HEK293 (cell line): ENCODE measurements at regions not wholly inside any gene's neighbourhood (a gene's known extent, or its start where the extent isn't known, plus 50 kb on each side); places are given as distances from the start of the nearest gene placed in this dataset.

Experiments
- CTCF ChIA-PET: fragments of 350-600 bp; formaldehyde crosslinking; extraction: SDS; loops from one replicate; lab custom pipeline; 2021; ENCODE audit warnings: antibody characterized with exemption; lab: Yijun Ruan, JAX
- POLR2A ChIA-PET: fragments of 300-600 bp; formaldehyde crosslinking; extraction: SDS; loops from one replicate; lab custom pipeline; 2020; ENCODE audit warnings: antibody characterized with exemption, inconsistent platforms; lab: Yijun Ruan, JAX
- H3K27ac ChIP-seq: fragments of 200-500 bp; sonication (Bioruptor generic); 2 replicates; pipeline ENCODE4 v1.5.1; 2014; ENCODE audit warnings: low read depth, low read length, control low read depth, inconsistent platforms; ENCODE audit errors: extremely low read depth
- H3K36me3 ChIP-seq, 2 experiments: fragments of 200-500 bp in 1 of 2; sonication (Bioruptor generic) in 1 of 2; 1 replicate in 1 of 2; 2 replicates in 1 of 2; pipeline ENCODE4 v1.5.1; 2014 to 2017; ENCODE audit warnings: inconsistent platforms in 2 of 2, low read length in 2 of 2; ENCODE audit not compliant: control insufficient read depth in 2 of 2, insufficient read depth in 1 of 2
- H3K4me1 ChIP-seq: fragments of 200-500 bp; sonication (Bioruptor generic); 2 replicates; pipeline ENCODE4 v1.5.1; 2014; ENCODE audit warnings: mild to moderate bottlenecking, low read length, inconsistent platforms; ENCODE audit not compliant: control insufficient read depth, insufficient read depth
- H3K4me3 ChIP-seq: 2 replicates; pipeline ENCODE4 v1.5.1; 2011; ENCODE audit warnings: low read depth, mild to moderate bottlenecking, control low read depth, low read length, moderate library complexity
- H3K9me3 ChIP-seq: fragments of 200-500 bp; sonication (Bioruptor generic); 2 replicates; pipeline ENCODE4 v1.5.1; 2014; ENCODE audit warnings: low read depth, low read length, inconsistent platforms; ENCODE audit not compliant: control insufficient read depth, insufficient read depth
- BCL11A ChIP-seq: fragments of 450-650 bp; formaldehyde crosslinking; IDR thresholded peaks from 2 replicates; pipeline ENCODE4 v1.5.1; 2016; ENCODE audit warnings: low read depth, missing biosample characterization, missing genetic modification characterization
- BCL11B ChIP-seq: fragments of 450-650 bp; formaldehyde crosslinking; IDR thresholded peaks from 2 replicates; pipeline ENCODE4 v1.5.1; 2016; ENCODE audit warnings: low read depth, missing biosample characterization, missing genetic modification characterization
- IKZF3 ChIP-seq: fragments of 450-650 bp; IDR thresholded peaks from 2 replicates; pipeline ENCODE4 v1.5.0; 2018; ENCODE audit warnings: missing biosample characterization, mild to moderate bottlenecking, missing genetic modification characterization, moderate library complexity
- KLF1 ChIP-seq: fragments of 450-650 bp; formaldehyde crosslinking; IDR thresholded peaks from 2 replicates; pipeline ENCODE4 v1.5.1; 2016; ENCODE audit warnings: missing biosample characterization, missing genetic modification characterization
- REPIN1 ChIP-seq: fragments of 450-650 bp; formaldehyde crosslinking; IDR thresholded peaks from 2 replicates; pipeline ENCODE4 v1.5.1; 2017; ENCODE audit warnings: missing biosample characterization, missing genetic modification characterization, low read depth
- ZBTB21 ChIP-seq: fragments of 450-650 bp; formaldehyde crosslinking; IDR thresholded peaks from 2 replicates; pipeline ENCODE4 v1.5.1; 2017; ENCODE audit warnings: missing biosample characterization, missing genetic modification characterization
- ZBTB49 ChIP-seq: fragments of 450-650 bp; formaldehyde crosslinking; IDR thresholded peaks from 2 replicates; pipeline ENCODE4 v1.5.1; 2016; ENCODE audit warnings: missing biosample characterization, missing genetic modification characterization, low read depth
- ZNF10 ChIP-seq: fragments of 450-650 bp; formaldehyde crosslinking; IDR thresholded peaks from 2 replicates; pipeline ENCODE4 v1.5.1; 2017; ENCODE audit warnings: missing biosample characterization, missing genetic modification characterization
- ZNF132 ChIP-seq: fragments of 450-650 bp; formaldehyde crosslinking; IDR thresholded peaks from 2 replicates; pipeline ENCODE4 v1.5.1; 2017; ENCODE audit warnings: missing biosample characterization, missing genetic modification characterization, borderline replicate concordance
- ZNF202 ChIP-seq: fragments of 450-650 bp; formaldehyde crosslinking; IDR thresholded peaks from 2 replicates; pipeline ENCODE4 v1.5.1; 2016; ENCODE audit warnings: missing biosample characterization, missing genetic modification characterization, borderline replicate concordance
- ZNF23 ChIP-seq: fragments of 450-650 bp; formaldehyde crosslinking; IDR thresholded peaks from 2 replicates; pipeline ENCODE4 v1.5.1; 2016; ENCODE audit warnings: missing biosample characterization, missing genetic modification characterization, borderline replicate concordance
- ZNF26 ChIP-seq: fragments of 450-650 bp; formaldehyde crosslinking; IDR thresholded peaks from 2 replicates; pipeline ENCODE4 v1.5.1; 2016; ENCODE audit warnings: missing biosample characterization, missing genetic modification characterization
- ZNF350 ChIP-seq: fragments of 450-650 bp; formaldehyde crosslinking; IDR thresholded peaks from 2 replicates; pipeline ENCODE4 v1.5.0; 2017; ENCODE audit warnings: missing biosample characterization, mild to moderate bottlenecking, missing genetic modification characterization
- ZNF366 ChIP-seq: fragments of 450-650 bp; formaldehyde crosslinking; conservative IDR thresholded peaks from 2 replicates; pipeline ENCODE4 v1.5.1; 2016; ENCODE audit warnings: missing biosample characterization, missing genetic modification characterization
- ZNF37A ChIP-seq: fragments of 450-650 bp; IDR thresholded peaks from 2 replicates; pipeline ENCODE4 v1.5.1; 2018; ENCODE audit warnings: missing biosample characterization, missing genetic modification characterization
- ZNF394 ChIP-seq: fragments of 450-650 bp; formaldehyde crosslinking; IDR thresholded peaks from 2 replicates; pipeline ENCODE4 v1.5.1; 2016; ENCODE audit warnings: missing biosample characterization, missing genetic modification characterization, mild to moderate bottlenecking, moderate library complexity, borderline replicate concordance
- ZNF433 ChIP-seq: fragments of 450-650 bp; formaldehyde crosslinking; IDR thresholded peaks from 2 replicates; pipeline ENCODE4 v1.5.1; 2016; ENCODE audit warnings: missing biosample characterization, missing genetic modification characterization, low read depth
- ZNF510 ChIP-seq: fragments of 450-650 bp; formaldehyde crosslinking; IDR thresholded peaks from 2 replicates; pipeline ENCODE4 v1.5.1; 2018; ENCODE audit warnings: mild to moderate bottlenecking, missing genetic modification characterization, missing biosample characterization; ENCODE audit not compliant: insufficient replicate concordance
- ZNF560 ChIP-seq: fragments of 450-650 bp; formaldehyde crosslinking; IDR thresholded peaks from 2 replicates; pipeline ENCODE4 v1.5.1; 2017; ENCODE audit warnings: missing biosample characterization, missing genetic modification characterization, borderline replicate concordance
- ZNF571 ChIP-seq: fragments of 450-650 bp; formaldehyde crosslinking; IDR thresholded peaks from 2 replicates; pipeline ENCODE4 v1.5.0; 2017; ENCODE audit warnings: missing biosample characterization, missing genetic modification characterization
- ZNF626 ChIP-seq: fragments of 450-650 bp; sonication (Bioruptor Pico); formaldehyde crosslinking; IDR thresholded peaks from 2 replicates; pipeline ENCODE4 v1.5.1; 2018; ENCODE audit warnings: missing biosample characterization, missing genetic modification characterization, inconsistent platforms
- ZNF629 ChIP-seq: fragments of 450-650 bp; formaldehyde crosslinking; IDR thresholded peaks from 2 replicates; pipeline ENCODE4 v1.5.1; 2017; ENCODE audit warnings: missing biosample characterization, missing genetic modification characterization
- TF ChIP-seq, protein P1 (sequence below): fragments of 450-650 bp; formaldehyde crosslinking; IDR thresholded peaks from 2 replicates; pipeline ENCODE4 v1.5.1; 2016; ENCODE audit warnings: missing biosample characterization, missing genetic modification characterization
- TF ChIP-seq, protein P2 (sequence below): fragments of 450-650 bp; formaldehyde crosslinking; IDR thresholded peaks from 2 replicates; pipeline ENCODE4 v1.5.1; 2016; ENCODE audit warnings: missing biosample characterization, missing genetic modification characterization
- TF ChIP-seq, protein P3 (sequence below): fragments of 450-650 bp; formaldehyde crosslinking; IDR thresholded peaks from 2 replicates; pipeline ENCODE4 v1.5.1; 2017; ENCODE audit warnings: missing biosample characterization, missing genetic modification characterization

GRCh38 chr21:16424331-16424751 is 694.6 kb downstream of the USP25 start:
- ChIA-PET POLR2A (no interaction called here), CTCF (interaction anchor here (0.6 to 0.7 kb wide), 4 partner anchors 19 to 246 kb away, joined by 3 to 4 read pairs (median 4); no protein-coding TSS in a partner anchor)
- H3K4me3 ChIP-seq: no peak overlapping the region
- H3K36me3 ChIP-seq: no peaks in the 10 kb centered on the region
- H3K9me3 ChIP-seq: no peaks in the 10 kb centered on the region
- peaks cover 46% of the 10 kb centered on the region for H3K4me1 ChIP-seq
- TF ChIP-seq, protein P1, sequence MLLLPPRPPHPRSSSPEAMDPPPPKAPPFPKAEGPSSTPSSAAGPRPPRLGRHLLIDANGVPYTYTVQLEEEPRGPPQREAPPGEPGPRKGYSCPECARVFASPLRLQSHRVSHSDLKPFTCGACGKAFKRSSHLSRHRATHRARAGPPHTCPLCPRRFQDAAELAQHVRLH: no peak
- TF ChIP-seq ZNF571 (tag by site-specific recombination): no peak
- peak overlapping the region; percentile 47 for H3K27ac ChIP-seq

DNA sequence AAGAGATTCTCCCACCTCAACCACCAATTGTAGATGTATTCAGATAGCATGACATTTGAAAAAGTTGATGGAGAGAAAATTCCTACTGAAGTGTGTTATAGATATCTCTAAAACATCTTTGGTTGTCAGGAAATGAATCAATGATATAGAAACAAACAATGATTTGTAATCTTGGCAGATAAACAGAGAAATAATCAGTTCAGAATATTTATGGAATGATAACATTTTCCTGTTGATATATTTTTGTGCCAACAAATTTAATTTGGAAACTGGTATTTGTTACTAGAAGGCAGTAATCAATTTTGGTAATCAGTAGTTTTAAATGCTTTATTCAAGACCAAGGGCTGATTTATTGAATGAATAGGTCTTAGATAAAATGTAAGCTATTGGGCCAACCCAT is 695.6 kb downstream of the USP25 start:
- H3K27ac ChIP-seq: no peak overlapping the region
- TF ChIP-seq ZNF626 (tag by site-specific recombination): no peak
- no peak for TF ChIP-seq ZNF629 (tag by site-specific recombination)
- no peak for TF ChIP-seq ZNF26 (tag by site-specific recombination)
- TF ChIP-seq ZBTB21 (tag by site-specific recombination): no peak
- TF ChIP-seq ZNF366: no peak
- POLR2A ChIA-PET: interaction anchor here (0.6 kb wide), 1 partner anchor 46 kb away, joined by 3 read pairs; no protein-coding TSS in a partner anchor
- CTCF ChIA-PET: no interaction called here
- no peaks in the 10 kb centered on the region for H3K9me3 ChIP-seq
- peaks cover 46% of the 10 kb centered on the region for H3K4me1 ChIP-seq
- H3K4me3 ChIP-seq: no peak overlapping the region
- no peaks in the 10 kb centered on the region for H3K36me3 ChIP-seq

DNA sequence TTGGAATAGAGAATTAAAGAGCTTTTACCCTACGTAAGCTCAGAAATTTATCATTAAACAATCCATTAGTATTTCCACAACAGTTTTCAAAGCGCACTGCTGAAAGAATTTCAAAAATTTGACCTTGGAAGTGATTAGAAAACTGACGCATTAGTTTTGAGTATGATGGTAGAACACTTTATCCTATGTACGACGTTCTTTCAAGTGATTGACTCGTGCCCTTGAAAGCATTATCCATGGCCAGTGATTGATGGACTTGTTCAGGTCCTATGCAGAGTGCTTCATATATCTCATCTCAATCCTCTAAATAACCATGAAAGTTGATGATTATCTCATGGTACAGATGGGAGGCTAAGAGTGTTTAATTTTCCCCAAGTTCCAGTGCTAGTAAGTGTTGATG is 697.2 kb downstream of the USP25 start:
- CTCF ChIA-PET: no interaction called here
- Histone ChIP-seq H3K4me3 (no peak overlapping the region), H3K27ac (no peak overlapping the region), H3K9me3 (no peaks in the 10 kb centered on the region), H3K4me1 (peaks cover 43% of the 10 kb centered on the region), H3K36me3 (no peaks in the 10 kb centered on the region)
- POLR2A ChIA-PET: no interaction called here
- TF ChIP-seq, protein P2, sequence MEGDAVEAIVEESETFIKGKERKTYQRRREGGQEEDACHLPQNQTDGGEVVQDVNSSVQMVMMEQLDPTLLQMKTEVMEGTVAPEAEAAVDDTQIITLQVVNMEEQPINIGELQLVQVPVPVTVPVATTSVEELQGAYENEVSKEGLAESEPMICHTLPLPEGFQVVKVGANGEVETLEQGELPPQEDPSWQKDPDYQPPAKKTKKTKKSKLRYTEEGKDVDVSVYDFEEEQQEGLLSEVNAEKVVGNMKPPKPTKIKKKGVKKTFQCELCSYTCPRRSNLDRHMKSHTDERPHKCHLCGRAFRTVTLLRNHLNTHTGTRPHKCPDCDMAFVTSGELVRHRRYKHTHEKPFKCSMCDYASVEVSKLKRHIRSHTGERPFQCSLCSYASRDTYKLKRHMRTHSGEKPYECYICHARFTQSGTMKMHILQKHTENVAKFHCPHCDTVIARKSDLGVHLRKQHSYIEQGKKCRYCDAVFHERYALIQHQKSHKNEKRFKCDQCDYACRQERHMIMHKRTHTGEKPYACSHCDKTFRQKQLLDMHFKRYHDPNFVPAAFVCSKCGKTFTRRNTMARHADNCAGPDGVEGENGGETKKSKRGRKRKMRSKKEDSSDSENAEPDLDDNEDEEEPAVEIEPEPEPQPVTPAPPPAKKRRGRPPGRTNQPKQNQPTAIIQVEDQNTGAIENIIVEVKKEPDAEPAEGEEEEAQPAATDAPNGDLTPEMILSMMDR (tag by site-specific recombination): no peak
- TF ChIP-seq ZNF202 (no peak), ZNF560 (tag by site-specific recombination) (no peak), BCL11A (tag by site-specific recombination) (no peak), ZNF23 (tag by site-specific recombination) (no peak), ZNF37A (tag by site-specific recombination) (no peak), IKZF3 (tag by site-specific recombination) (no peak), REPIN1 (tag by site-specific recombination) (no peak), ZNF394 (no peak), ZNF433 (tag by site-specific recombination) (no peak), ZNF132 (tag by site-specific recombination) (no peak), ZNF510 (no peak), ZBTB49 (no peak), BCL11B (tag by site-specific recombination) (no peak), ZNF10 (tag by site-specific recombination) (no peak), KLF1 (tag by site-specific recombination) (no peak), ZNF350 (tag by site-specific recombination) (no peak)
- TF ChIP-seq, protein P3, sequence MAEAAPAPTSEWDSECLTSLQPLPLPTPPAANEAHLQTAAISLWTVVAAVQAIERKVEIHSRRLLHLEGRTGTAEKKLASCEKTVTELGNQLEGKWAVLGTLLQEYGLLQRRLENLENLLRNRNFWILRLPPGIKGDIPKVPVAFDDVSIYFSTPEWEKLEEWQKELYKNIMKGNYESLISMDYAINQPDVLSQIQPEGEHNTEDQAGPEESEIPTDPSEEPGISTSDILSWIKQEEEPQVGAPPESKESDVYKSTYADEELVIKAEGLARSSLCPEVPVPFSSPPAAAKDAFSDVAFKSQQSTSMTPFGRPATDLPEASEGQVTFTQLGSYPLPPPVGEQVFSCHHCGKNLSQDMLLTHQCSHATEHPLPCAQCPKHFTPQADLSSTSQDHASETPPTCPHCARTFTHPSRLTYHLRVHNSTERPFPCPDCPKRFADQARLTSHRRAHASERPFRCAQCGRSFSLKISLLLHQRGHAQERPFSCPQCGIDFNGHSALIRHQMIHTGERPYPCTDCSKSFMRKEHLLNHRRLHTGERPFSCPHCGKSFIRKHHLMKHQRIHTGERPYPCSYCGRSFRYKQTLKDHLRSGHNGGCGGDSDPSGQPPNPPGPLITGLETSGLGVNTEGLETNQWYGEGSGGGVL (tag by site-specific recombination): no peak
